HepG2 (cell line): ENCODE measurements at regions not wholly inside any gene's neighbourhood (a gene's known extent, or its start where the extent isn't known, plus 50 kb on each side); places are given as distances from the start of the nearest gene placed in this dataset.

Experiments used
- ATAC-seq: fragments of 200-7000 bp; cut with Tn5 transposase; 3 replicates; pipeline ENCODE4 v1.9.1; 2020; ENCODE audit warnings: mild to moderate bottlenecking, moderate library complexity
- BruUV-seq: library from RNA; stranded (reverse); fragments of 400-500 nt; replicated peaks from 2 replicates; lab custom pipeline; 2021; lab: Mats Ljungman, UMichigan
- CTCF ChIA-PET: fragments of 300-600 bp; formaldehyde crosslinking; extraction: SDS; loops from one replicate; lab custom pipeline; 2021; ENCODE audit warnings: low total read pairs, inconsistent platforms, low intra/inter-chr PET ratio; lab: Yijun Ruan, JAX
- POLR2A ChIA-PET: fragments of 350-600 bp; sonication (Branson Sonifier 250); formaldehyde crosslinking; loops from one replicate; lab custom pipeline; 2020; ENCODE audit warnings: antibody characterized with exemption, inconsistent platforms; lab: Yijun Ruan, JAX
- DNase-seq: peaks from one replicate; pipeline ENCODE4 v3.0.0-alpha.2; 2015; ENCODE audit warnings: low spot score
- FAIRE-seq: peaks from 3 replicates; lab custom pipeline; 2011; peaks lifted over from hg19 to GRCh38; lab: Jason Lieb, UNC
- H2AFZ ChIP-seq: one replicate; pipeline ENCODE4 v1.6.1; 2011; ENCODE audit warnings: low read length, inconsistent platforms
- H3K27ac ChIP-seq: fragments of 300-600 bp; 3 replicates; pipeline ENCODE4 v1.8.0; 2011; ENCODE audit warnings: mixed run types, mild to moderate bottlenecking, mixed read lengths, low read length, inconsistent platforms; ENCODE audit not compliant: insufficient read depth; ENCODE audit errors: extremely low read length
- H3K27me3 ChIP-seq, 2 experiments: fragments of 200-600 bp in 1 of 2; 2 replicates in 1 of 2; 3 replicates in 1 of 2; pipeline versions ENCODE4 v1.6.0 to v1.8.0; 2011; ENCODE audit warnings: low read length in 2 of 2, mild to moderate bottlenecking in 2 of 2, moderate library complexity in 2 of 2, inconsistent platforms in 1 of 2; ENCODE audit not compliant: insufficient read depth in 2 of 2, control insufficient read depth in 1 of 2
- H3K36me3 ChIP-seq, 2 experiments: fragments of 200-600 bp in 1 of 2; replicated peaks in 1 of 2; 2 replicates in 1 of 2; 3 replicates in 1 of 2; pipeline versions ENCODE4 v1.5.1 to v1.8.0; 2011; ENCODE audit warnings: low read length in 2 of 2, inconsistent platforms in 1 of 2; ENCODE audit not compliant: insufficient read depth in 2 of 2, control insufficient read depth in 1 of 2
- H3K4me1 ChIP-seq: 2 replicates; pipeline ENCODE4 v1.5.1; 2012; ENCODE audit warnings: low read length, inconsistent platforms; ENCODE audit not compliant: insufficient read depth
- H3K4me2 ChIP-seq: 2 replicates; pipeline ENCODE4 v1.6.0; 2011; ENCODE audit warnings: low read depth, low read length, inconsistent platforms
- H3K4me3 ChIP-seq, 3 experiments: fragments of 200-600 bp in 1 of 3; sonication (generic), shearing (Covaris generic) in 1 of 3; replicated peaks in 1 of 3; 2 replicates each; pipeline ENCODE4 v1.5.1; 2011 to 2016; ENCODE audit warnings: low read length in 3 of 3, inconsistent platforms in 2 of 3, low read depth in 2 of 3, mild to moderate bottlenecking in 2 of 3, control low read depth in 1 of 3, mixed read lengths in 1 of 3; ENCODE audit not compliant: insufficient read depth in 1 of 3
- H3K79me2 ChIP-seq: one replicate; pipeline ENCODE4 v1.6.1; 2011; ENCODE audit warnings: low read length, inconsistent platforms; ENCODE audit not compliant: insufficient read depth
- H3K9ac ChIP-seq: 2 replicates; pipeline ENCODE4 v1.6.0; 2011; ENCODE audit warnings: mild to moderate bottlenecking, low read depth, low read length, inconsistent platforms; ENCODE audit not compliant: insufficient read depth
- H3K9me3 ChIP-seq: 2 replicates; pipeline ENCODE4 v1.5.1; 2012; ENCODE audit warnings: mild to moderate bottlenecking, low read length
- H4K20me1 ChIP-seq: 2 replicates; pipeline ENCODE4 v1.6.0; 2011; ENCODE audit warnings: inconsistent platforms, mild to moderate bottlenecking, low read length, moderate library complexity; ENCODE audit not compliant: insufficient read depth
- ARID2 ChIP-seq: sonication (generic); formaldehyde crosslinking; IDR thresholded peaks from 2 replicates; pipeline ENCODE4 v1.8.1; 2022; ENCODE audit warnings: mild to moderate bottlenecking, missing genetic modification reagents, borderline replicate concordance
- FOXC1 ChIP-seq: sonication (generic); formaldehyde crosslinking; IDR thresholded peaks from 2 replicates; pipeline ENCODE4 v1.8.0; 2022; ENCODE audit warnings: mild to moderate bottlenecking, missing genetic modification reagents, borderline replicate concordance
- GTF2F1 ChIP-seq: fragments of 150-350 bp; IDR thresholded peaks from 2 replicates; pipeline ENCODE4 v1.6.1; 2014; ENCODE audit warnings: low read length
- PCBP2 ChIP-seq: fragments of 200-400 bp; formaldehyde crosslinking; optimal IDR thresholded peaks from 2 replicates; pipeline ENCODE3; 2018; ENCODE audit warnings: low read length, low read depth; ENCODE audit not compliant: poor library complexity, severe bottlenecking
- PPARG ChIP-seq: conservative IDR thresholded peaks from 2 replicates; pipeline ENCODE4 v1.6.1; 2016; ENCODE audit warnings: missing biosample characterization, missing genetic modification reagents
- SETDB1 ChIP-seq: sonication (generic); formaldehyde crosslinking; IDR thresholded peaks from 2 replicates; pipeline ENCODE4 v1.5.1; 2020; ENCODE audit warnings: missing genetic modification reagents, mild to moderate bottlenecking, borderline replicate concordance
- SOX6 ChIP-seq, 2 experiments: fragments of 450-650 bp in 1 of 2; sonication (generic) in 1 of 2; formaldehyde crosslinking in 1 of 2; IDR thresholded peaks; 2 replicates each; pipeline versions ENCODE4 v1.4.0 to v1.6.1; 2017 to 2020; ENCODE audit warnings: antibody characterized with exemption in 1 of 2, mild to moderate bottlenecking in 1 of 2, missing genetic modification reagents in 1 of 2
- SP140L ChIP-seq: sonication (generic); formaldehyde crosslinking; IDR thresholded peaks from 2 replicates; pipeline ENCODE4 v1.4.0; 2020; ENCODE audit warnings: missing genetic modification reagents, borderline replicate concordance
- ZNF230 ChIP-seq: sonication (generic); formaldehyde crosslinking; IDR thresholded peaks from 2 replicates; pipeline ENCODE4 v1.4.0; 2020; ENCODE audit warnings: mild to moderate bottlenecking, missing genetic modification reagents
- WGBS: methylation state at CpG from one replicate; pipeline ENCODE4 v1.1.6; 2017; ENCODE audit warnings: low lambda C conversion rate; 5-methylcytosine and 5-hydroxymethylcytosine counted together
- in situ Hi-C: cut with HindIII; loops from 2 replicates; pipeline ENCODE4 v1.10.0; 2017; ENCODE audit warnings: low pct_unique_long_range_greater_than_20kb; ENCODE audit not compliant: extremely low pct_ligation_motif_present
- intact Hi-C: fragments of 100-400 bp; cut with micrococcal nuclease; formaldehyde crosslinking; loops from one replicate; pipeline ENCODE4 v1.10.0; 2022; ENCODE audit not compliant: unreplicated experiment
- TF ChIP-seq, protein P1 (sequence below): sonication (generic); formaldehyde crosslinking; IDR thresholded peaks from 2 replicates; pipeline ENCODE4 v1.4.0; 2020; ENCODE audit warnings: missing genetic modification reagents
- TF ChIP-seq, protein P2 (sequence below): sonication (generic); formaldehyde crosslinking; IDR thresholded peaks from 2 replicates; pipeline ENCODE4 v1.4.0; 2020; ENCODE audit warnings: low read depth, mild to moderate bottlenecking, missing genetic modification reagents
- TF ChIP-seq, protein P3 (sequence below): sonication (generic); formaldehyde crosslinking; IDR thresholded peaks from 2 replicates; pipeline ENCODE4 v1.5.0; 2020; ENCODE audit warnings: mild to moderate bottlenecking, missing genetic modification reagents
- TF ChIP-seq, protein P4 (sequence below): sonication (generic); formaldehyde crosslinking; conservative IDR thresholded peaks from 2 replicates; pipeline ENCODE4 v1.8.1; 2023; ENCODE audit warnings: missing genetic modification reagents

DNA sequence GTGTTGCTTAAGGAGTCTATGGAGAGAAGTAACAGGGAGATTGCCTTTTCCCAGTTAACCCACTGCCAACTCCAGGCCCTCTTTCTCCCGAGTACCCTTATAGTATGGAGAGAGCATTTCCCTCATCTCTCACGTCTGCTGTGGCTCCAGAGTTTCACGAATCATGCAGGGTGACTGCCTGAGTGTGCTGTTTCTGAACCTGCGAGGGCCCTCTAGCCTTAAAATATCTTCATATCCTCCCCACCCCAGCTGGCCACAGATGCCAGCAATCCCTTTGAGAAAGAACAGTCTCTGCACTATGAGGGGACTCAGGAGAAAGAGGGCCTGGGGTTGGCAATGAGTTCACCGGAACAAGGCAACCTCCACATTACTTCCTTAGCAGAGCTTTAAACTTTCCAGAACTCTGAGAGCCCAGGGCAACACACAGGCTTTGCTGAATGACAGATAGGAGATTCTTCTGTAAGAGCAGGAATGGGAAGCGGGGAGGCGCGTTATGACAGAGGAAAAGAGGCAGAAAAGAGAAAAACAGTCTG is 81.6 kb upstream of the ANKH start (continued):
- TF ChIP-seq, protein P1, sequence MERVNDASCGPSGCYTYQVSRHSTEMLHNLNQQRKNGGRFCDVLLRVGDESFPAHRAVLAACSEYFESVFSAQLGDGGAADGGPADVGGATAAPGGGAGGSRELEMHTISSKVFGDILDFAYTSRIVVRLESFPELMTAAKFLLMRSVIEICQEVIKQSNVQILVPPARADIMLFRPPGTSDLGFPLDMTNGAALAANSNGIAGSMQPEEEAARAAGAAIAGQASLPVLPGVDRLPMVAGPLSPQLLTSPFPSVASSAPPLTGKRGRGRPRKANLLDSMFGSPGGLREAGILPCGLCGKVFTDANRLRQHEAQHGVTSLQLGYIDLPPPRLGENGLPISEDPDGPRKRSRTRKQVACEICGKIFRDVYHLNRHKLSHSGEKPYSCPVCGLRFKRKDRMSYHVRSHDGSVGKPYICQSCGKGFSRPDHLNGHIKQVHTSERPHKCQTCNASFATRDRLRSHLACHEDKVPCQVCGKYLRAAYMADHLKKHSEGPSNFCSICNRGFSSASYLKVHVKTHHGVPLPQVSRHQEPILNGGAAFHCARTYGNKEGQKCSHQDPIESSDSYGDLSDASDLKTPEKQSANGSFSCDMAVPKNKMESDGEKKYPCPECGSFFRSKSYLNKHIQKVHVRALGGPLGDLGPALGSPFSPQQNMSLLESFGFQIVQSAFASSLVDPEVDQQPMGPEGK (CRISPR knock-in tag), result no peak

DNA sequence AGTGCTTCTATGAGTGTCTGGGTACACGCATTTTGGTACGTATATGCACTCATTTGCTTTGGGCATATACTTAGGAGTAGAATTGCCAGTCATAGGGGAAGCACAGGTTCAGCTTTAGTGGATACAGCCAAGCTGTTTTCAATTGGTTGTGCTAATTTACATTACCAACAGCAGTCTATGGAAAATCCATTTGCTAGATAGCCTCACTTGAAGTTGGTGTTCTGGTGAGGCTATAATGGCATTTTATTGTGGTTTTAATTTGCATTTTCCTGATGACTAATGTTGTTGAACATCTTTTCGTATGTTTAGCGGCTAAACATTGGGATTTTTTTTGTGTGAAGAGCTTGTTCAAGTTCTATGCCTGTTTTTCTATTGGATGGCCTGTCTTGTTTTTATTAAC is 76.8 kb upstream of the ANKH start:
- CTCF ChIA-PET, result interaction anchor here (2.4 kb wide), 1 partner anchor 66 kb away, joined by 9 read pairs; no protein-coding TSS in a partner anchor
- TF ChIP-seq SETDB1 (CRISPR knock-in tag) (no peak), ZNF230 (CRISPR knock-in tag) (no peak), ARID2 (CRISPR knock-in tag) (no peak), GTF2F1 (no peak), SP140L (CRISPR knock-in tag) (no peak), SOX6 (IDR thresholded peaks at IDR 0.05) (no peak), SOX6 (CRISPR knock-in tag; IDR thresholded peaks at IDR 0.05) (no peak), PPARG (no peak), FOXC1 (CRISPR knock-in tag) (no peak), PCBP2 (no peak)
- TF ChIP-seq, protein P2, sequence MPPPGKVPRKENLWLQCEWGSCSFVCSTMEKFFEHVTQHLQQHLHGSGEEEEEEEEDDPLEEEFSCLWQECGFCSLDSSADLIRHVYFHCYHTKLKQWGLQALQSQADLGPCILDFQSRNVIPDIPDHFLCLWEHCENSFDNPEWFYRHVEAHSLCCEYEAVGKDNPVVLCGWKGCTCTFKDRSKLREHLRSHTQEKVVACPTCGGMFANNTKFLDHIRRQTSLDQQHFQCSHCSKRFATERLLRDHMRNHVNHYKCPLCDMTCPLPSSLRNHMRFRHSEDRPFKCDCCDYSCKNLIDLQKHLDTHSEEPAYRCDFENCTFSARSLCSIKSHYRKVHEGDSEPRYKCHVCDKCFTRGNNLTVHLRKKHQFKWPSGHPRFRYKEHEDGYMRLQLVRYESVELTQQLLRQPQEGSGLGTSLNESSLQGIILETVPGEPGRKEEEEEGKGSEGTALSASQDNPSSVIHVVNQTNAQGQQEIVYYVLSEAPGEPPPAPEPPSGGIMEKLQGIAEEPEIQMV, result no peak
- TF ChIP-seq, protein P3, sequence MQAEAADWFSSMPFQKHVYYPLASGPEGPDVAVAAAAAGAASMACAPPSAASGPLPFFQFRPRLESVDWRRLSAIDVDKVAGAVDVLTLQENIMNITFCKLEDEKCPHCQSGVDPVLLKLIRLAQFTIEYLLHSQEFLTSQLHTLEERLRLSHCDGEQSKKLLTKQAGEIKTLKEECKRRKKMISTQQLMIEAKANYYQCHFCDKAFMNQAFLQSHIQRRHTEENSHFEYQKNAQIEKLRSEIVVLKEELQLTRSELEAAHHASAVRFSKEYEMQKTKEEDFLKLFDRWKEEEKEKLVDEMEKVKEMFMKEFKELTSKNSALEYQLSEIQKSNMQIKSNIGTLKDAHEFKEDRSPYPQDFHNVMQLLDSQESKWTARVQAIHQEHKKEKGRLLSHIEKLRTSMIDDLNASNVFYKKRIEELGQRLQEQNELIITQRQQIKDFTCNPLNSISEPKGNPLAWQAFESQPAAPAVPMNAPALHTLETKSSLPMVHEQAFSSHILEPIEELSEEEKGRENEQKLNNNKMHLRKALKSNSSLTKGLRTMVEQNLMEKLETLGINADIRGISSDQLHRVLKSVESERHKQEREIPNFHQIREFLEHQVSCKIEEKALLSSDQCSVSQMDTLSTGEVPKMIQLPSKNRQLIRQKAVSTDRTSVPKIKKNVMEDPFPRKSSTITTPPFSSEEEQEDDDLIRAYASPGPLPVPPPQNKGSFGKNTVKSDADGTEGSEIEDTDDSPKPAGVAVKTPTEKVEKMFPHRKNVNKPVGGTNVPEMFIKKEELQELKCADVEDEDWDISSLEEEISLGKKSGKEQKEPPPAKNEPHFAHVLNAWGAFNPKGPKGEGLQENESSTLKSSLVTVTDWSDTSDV (CRISPR knock-in tag), result no peak
- TF ChIP-seq, protein P4, sequence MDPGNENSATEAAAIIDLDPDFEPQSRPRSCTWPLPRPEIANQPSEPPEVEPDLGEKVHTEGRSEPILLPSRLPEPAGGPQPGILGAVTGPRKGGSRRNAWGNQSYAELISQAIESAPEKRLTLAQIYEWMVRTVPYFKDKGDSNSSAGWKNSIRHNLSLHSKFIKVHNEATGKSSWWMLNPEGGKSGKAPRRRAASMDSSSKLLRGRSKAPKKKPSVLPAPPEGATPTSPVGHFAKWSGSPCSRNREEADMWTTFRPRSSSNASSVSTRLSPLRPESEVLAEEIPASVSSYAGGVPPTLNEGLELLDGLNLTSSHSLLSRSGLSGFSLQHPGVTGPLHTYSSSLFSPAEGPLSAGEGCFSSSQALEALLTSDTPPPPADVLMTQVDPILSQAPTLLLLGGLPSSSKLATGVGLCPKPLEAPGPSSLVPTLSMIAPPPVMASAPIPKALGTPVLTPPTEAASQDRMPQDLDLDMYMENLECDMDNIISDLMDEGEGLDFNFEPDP, result no peak

More for the DNA sequence above, 76.8 kb upstream of the ANKH start:
- no peaks in the 10 kb centered on the region for H3K9me3 ChIP-seq
- no peak overlapping the region for H3K4me3 ChIP-seq
- H3K36me3 ChIP-seq, result no peaks in the 10 kb centered on the region
- H3K79me2 ChIP-seq, result no peaks in the 10 kb centered on the region
- no peak for FAIRE-seq
- H4K20me1 ChIP-seq, result no peaks in the 10 kb centered on the region
- no peak for ATAC-seq
- H3K9ac ChIP-seq, result no peak overlapping the region
- BruUV-seq, result no TSS peak
- H3K27me3 ChIP-seq, result no peaks in the 10 kb centered on the region; a peak in 1 of 5 replicates
- H3K27ac ChIP-seq, result no peak overlapping the region
- intact Hi-C loops, result no loop called here
- no peak overlapping the region for H3K4me2 ChIP-seq
- WGBS, result 20% methylated on average over 4 of the region's 4 CpGs
- POLR2A ChIA-PET, result no interaction called here
- in situ Hi-C loops, result no loop called here
- H3K4me1 ChIP-seq, result peaks cover 20% of the 10 kb centered on the region
- no peak overlapping the region for H2AFZ ChIP-seq
- no peak for DNase-seq
